Astrocyte (in vitro differentiated cells and primary cell): ENCODE measurements at regions not wholly inside any gene's neighbourhood (a gene's known extent, or its start where the extent isn't known, plus 50 kb on each side); places are given as distances from the start of the nearest gene placed in this dataset.

ENCODE experiments used
- EZH2 ChIP-seq: IDR thresholded peaks from 2 replicates; pipeline ENCODE4 v1.6.1; 2012; ENCODE audit warnings: mild to moderate bottlenecking, low read length, inconsistent platforms; ENCODE audit not compliant: insufficient read depth
- TF ChIP-seq, protein P1 (sequence below): IDR thresholded peaks from 2 replicates; pipeline ENCODE4 v1.5.1; 2011; ENCODE audit warnings: low read depth, mild to moderate bottlenecking, inconsistent platforms, low read length, moderate library complexity; ENCODE audit not compliant: insufficient read depth

DNA sequence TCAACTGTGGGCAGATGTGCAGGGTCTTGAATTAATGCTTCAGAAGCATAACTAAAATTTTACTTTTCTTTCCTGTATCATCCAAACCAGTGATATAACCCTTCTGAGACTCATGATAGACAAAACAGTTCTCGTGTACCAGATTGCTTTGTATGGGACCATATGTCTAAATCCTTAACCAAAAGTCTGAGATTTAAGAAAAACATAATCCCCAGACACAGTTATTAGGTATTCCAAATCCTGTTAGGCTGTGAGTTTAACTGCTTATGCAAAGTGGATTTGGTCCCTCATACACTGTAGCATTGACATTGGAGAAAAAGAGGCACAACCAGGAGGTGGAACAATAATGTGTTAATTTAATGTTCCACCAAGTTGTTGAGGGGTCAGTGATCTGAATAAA is 235.0 kb downstream of the PMAIP1 start:
- TF ChIP-seq, protein P1, sequence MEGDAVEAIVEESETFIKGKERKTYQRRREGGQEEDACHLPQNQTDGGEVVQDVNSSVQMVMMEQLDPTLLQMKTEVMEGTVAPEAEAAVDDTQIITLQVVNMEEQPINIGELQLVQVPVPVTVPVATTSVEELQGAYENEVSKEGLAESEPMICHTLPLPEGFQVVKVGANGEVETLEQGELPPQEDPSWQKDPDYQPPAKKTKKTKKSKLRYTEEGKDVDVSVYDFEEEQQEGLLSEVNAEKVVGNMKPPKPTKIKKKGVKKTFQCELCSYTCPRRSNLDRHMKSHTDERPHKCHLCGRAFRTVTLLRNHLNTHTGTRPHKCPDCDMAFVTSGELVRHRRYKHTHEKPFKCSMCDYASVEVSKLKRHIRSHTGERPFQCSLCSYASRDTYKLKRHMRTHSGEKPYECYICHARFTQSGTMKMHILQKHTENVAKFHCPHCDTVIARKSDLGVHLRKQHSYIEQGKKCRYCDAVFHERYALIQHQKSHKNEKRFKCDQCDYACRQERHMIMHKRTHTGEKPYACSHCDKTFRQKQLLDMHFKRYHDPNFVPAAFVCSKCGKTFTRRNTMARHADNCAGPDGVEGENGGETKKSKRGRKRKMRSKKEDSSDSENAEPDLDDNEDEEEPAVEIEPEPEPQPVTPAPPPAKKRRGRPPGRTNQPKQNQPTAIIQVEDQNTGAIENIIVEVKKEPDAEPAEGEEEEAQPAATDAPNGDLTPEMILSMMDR, result no peak
- no peak for TF ChIP-seq EZH2
